ENCODE measurements at regions not wholly inside any gene's neighbourhood (a gene's known extent, or its start where the extent isn't known, plus 50 kb on each side); places are given as distances from the start of the nearest gene placed in this dataset.

GRCh38 chr9:90979138-90979551 is 177.5 kb downstream of the SYK start:
- ChIA-PET POLR2A (no interaction called here), CTCF (no interaction called here)
- Histone ChIP-seq H3K4me3 (ENCODE audit: low read depth, low read length) (no peak overlapping the region), H3K9me3 (ENCODE audit: control insufficient read depth, insufficient read depth, low read length) (no peaks in the 10 kb centered on the region; the same call in 1 of the 2 replicates), H3K27ac (ENCODE audit: low read depth, low read length) (no peak overlapping the region), H3K27me3 (ENCODE audit: control insufficient read depth, insufficient read depth, low read length) (no peaks in the 10 kb centered on the region)
- no peak for TF ChIP-seq CTCF (IDR thresholded peaks at IDR 0.05; ENCODE audit: low read depth, low read length)
- no peak for DNase-seq (ENCODE audit: low read depth, low spot score)

DNA sequence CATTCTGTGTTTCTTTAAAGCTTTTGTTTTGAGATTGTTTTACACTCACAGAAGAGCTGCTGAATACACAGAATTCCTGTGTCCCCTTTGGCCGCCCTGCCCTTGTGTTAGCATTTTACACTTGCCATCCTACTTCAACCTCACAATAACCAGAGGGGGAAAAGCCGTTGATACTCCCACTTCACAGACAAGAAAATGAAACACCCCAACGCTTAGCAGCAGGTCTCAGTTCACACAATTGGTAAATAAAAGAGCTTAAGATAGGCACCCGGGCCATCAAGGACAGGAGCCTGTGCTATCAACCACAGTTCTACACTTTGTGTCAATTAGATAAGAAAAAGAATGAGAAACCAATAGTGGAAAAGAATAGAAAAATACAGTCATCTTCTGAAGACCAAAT is 178.0 kb downstream of the SYK start:
- no peak overlapping the region for H3K27ac ChIP-seq (ENCODE audit: low read depth, low read length)
- no peak overlapping the region for H3K4me3 ChIP-seq (ENCODE audit: low read depth, low read length)
- DNase-seq (ENCODE audit: low read depth, low spot score), result no peak
- POLR2A ChIA-PET, result no interaction called here
- no peaks in the 10 kb centered on the region for H3K27me3 ChIP-seq (ENCODE audit: control insufficient read depth, insufficient read depth, low read length)
- CTCF ChIA-PET, result no interaction called here
- TF ChIP-seq CTCF (IDR thresholded peaks at IDR 0.05; ENCODE audit: low read depth, low read length), result no peak
- no peaks in the 10 kb centered on the region; the same call in 1 of the 2 replicates for H3K9me3 ChIP-seq (ENCODE audit: control insufficient read depth, insufficient read depth, low read length)

- no peaks in the 10 kb centered on the region for H3K9me3 ChIP-seq (ENCODE audit: control insufficient read depth, insufficient read depth, low read length)
- H3K27ac ChIP-seq (ENCODE audit: low read depth, low read length), result no peak overlapping the region
- ChIA-PET CTCF (no interaction called here), POLR2A (no interaction called here)
- no peak overlapping the region for H3K4me3 ChIP-seq (ENCODE audit: low read depth, low read length)
- DNase-seq (ENCODE audit: low read depth, low spot score), result no peak
- H3K27me3 ChIP-seq (ENCODE audit: control insufficient read depth, insufficient read depth, low read length), result no peaks in the 10 kb centered on the region
- TF ChIP-seq CTCF (IDR thresholded peaks at IDR 0.05; ENCODE audit: low read depth, low read length), result no peak
Observed at GRCh38 chr9:90981726-90982125, 180.1 kb downstream of the SYK start.

DNA sequence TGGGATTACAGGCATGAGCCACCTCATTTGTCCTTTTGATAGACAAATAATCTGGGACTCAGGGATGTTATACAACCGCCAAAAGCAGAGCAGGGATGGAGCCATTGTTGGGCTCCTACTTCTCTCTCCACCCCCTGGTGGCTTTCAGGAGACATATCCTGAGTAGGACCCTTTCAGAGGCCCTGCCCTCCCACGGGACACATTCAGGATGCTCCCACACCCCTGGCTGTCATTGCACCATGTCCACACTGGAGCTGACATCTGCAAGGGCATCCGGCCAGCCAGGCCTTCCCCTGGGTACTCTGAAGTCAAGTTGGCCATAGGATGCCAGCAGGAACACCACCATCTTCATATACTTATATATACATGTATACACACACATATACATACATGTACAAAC is 181.8 kb downstream of the SYK start:
- POLR2A ChIA-PET, result no interaction called here
- H3K9me3 ChIP-seq (ENCODE audit: control insufficient read depth, insufficient read depth, low read length), result no peaks in the 10 kb centered on the region
- DNase-seq (ENCODE audit: low read depth, low spot score), result no peak
- no peak overlapping the region for H3K27ac ChIP-seq (ENCODE audit: low read depth, low read length)
- no peak overlapping the region for H3K4me3 ChIP-seq (ENCODE audit: low read depth, low read length)
- CTCF ChIA-PET, result no interaction called here
- no peaks in the 10 kb centered on the region for H3K27me3 ChIP-seq (ENCODE audit: control insufficient read depth, insufficient read depth, low read length)
- no peak for TF ChIP-seq CTCF (IDR thresholded peaks at IDR 0.05; ENCODE audit: low read depth, low read length)

DNA sequence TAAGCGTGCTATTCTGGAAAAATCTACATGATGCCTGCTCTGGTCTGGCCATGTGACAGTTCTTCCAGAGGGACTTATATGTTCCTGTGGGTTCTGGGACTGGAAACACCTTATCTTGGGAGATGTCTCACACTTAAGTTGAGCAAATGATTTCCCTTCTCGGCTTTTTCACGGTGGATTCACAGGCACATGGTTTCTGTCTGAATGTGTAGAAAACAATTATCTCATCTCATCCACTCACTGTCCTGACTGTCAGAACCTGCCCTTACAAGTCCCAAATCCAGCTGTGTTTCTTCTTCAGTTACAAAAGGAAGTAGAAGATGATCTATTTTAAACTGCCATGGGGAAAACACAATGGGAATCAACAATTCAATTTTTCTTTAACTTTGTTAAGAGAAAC is 184.0 kb downstream of the SYK start:
- ChIA-PET CTCF (interaction anchor here (1.0 kb wide), 1 partner anchor 741 kb away, joined by 4 read pairs; no protein-coding TSS in a partner anchor), POLR2A (no interaction called here)
- DNase-seq (ENCODE audit: low read depth, low spot score), result no peak
- Histone ChIP-seq H3K9me3 (ENCODE audit: control insufficient read depth, insufficient read depth, low read length) (no peaks in the 10 kb centered on the region), H3K27ac (ENCODE audit: low read depth, low read length) (no peak overlapping the region), H3K27me3 (ENCODE audit: control insufficient read depth, insufficient read depth, low read length) (no peaks in the 10 kb centered on the region), H3K4me3 (ENCODE audit: low read depth, low read length) (no peak overlapping the region)
- no peak for TF ChIP-seq CTCF (IDR thresholded peaks at IDR 0.05; ENCODE audit: low read depth, low read length)

All from AG04450 (cell line).